MM.1S (cell line): ENCODE measurements at regions not wholly inside any gene's neighbourhood (a gene's known extent, or its start where the extent isn't known, plus 50 kb on each side); places are given as distances from the start of the nearest gene placed in this dataset.

Experiments used
- CTCF ChIP-seq: fragments of 300-600 bp; sonication (generic); IDR thresholded peaks from 2 replicates; pipeline ENCODE4 v1.5.1; 2016; ENCODE audit warnings: antibody characterized with exemption, low read length, mixed read lengths
- EZH2phosphoT487 ChIP-seq: fragments of 300-600 bp; sonication (generic); IDR thresholded peaks from 2 replicates; pipeline ENCODE4 v1.6.1; 2018; ENCODE audit warnings: antibody characterized with exemption, low read length

- no peak for TF ChIP-seq EZH2phosphoT487
- no peak for TF ChIP-seq CTCF
Observed at GRCh38 chr16:65202461-65202860, 80.6 kb upstream of the CDH11 start.
